CD4-positive, alpha-beta T cell (primary cell): ENCODE measurements at regions not wholly inside any gene's neighbourhood (a gene's known extent, or its start where the extent isn't known, plus 50 kb on each side); places are given as distances from the start of the nearest gene placed in this dataset.

ENCODE experiments used
- ATAC-seq: fragments of 200-7000 bp; cut with Tn5 transposase; one replicate; pipeline ENCODE4 v1.10.0; 2022; ENCODE audit warnings: mild to moderate bottlenecking; ENCODE audit not compliant: poor library complexity
- CTCF ChIA-PET: fragments of 350-600 bp; sonication (Branson Sonifier 250); formaldehyde crosslinking; loops from one replicate; lab custom pipeline; 2021; ENCODE audit warnings: antibody characterized with exemption, inconsistent platforms; lab: Charles Lee
- POLR2A ChIA-PET: fragments of 350-600 bp; sonication (Branson Sonifier 250); formaldehyde crosslinking; loops from one replicate; lab custom pipeline; 2021; ENCODE audit warnings: antibody characterized with exemption, inconsistent platforms; lab: Charles Lee
- DNase-seq, 14 experiments: peaks; one replicate each; pipeline ENCODE4 v3.0.0-alpha.2; 2013 to 2020; ENCODE audit warnings: mixed read lengths in 2 of 14
- H3K27ac ChIP-seq, 2 donors: one replicate each; pipeline versions ENCODE4 v1.5.1 to v1.7.0; 2013; ENCODE audit warnings: low read length in 2 of 2, low read depth in 1 of 2, mild to moderate bottlenecking in 1 of 2
- H3K27me3 ChIP-seq, 2 experiments: 1 replicate in 1 of 2; 2 replicates in 1 of 2; pipeline versions ENCODE4 v1.6.1 to v1.7.0; 2013; ENCODE audit warnings: low read length in 2 of 2, control low read depth in 1 of 2, mild to moderate bottlenecking in 1 of 2, moderate library complexity in 1 of 2; ENCODE audit not compliant: insufficient read depth in 2 of 2, control insufficient read depth in 1 of 2
- H3K36me3 ChIP-seq: one replicate; pipeline ENCODE4 v1.6.1; 2013; ENCODE audit warnings: low read length, control low read depth; ENCODE audit not compliant: insufficient read depth
- H3K4me1 ChIP-seq: one replicate; pipeline ENCODE4 v1.6.1; 2013; ENCODE audit warnings: low read length, control low read depth; ENCODE audit not compliant: insufficient read depth
- H3K4me3 ChIP-seq: one replicate; pipeline ENCODE4 v1.5.1; 2013; ENCODE audit warnings: mild to moderate bottlenecking, low read length, moderate library complexity
- H3K9me3 ChIP-seq, 2 experiments: 1 replicate in 1 of 2; 2 replicates in 1 of 2; pipeline versions ENCODE4 v1.6.1 to v1.7.0; 2013; ENCODE audit warnings: low read length in 2 of 2, mild to moderate bottlenecking in 2 of 2, control low read depth in 1 of 2, moderate library complexity in 1 of 2; ENCODE audit not compliant: control insufficient read depth in 1 of 2, insufficient read depth in 1 of 2
- H3K27ac Mint-ChIP-seq: one replicate; pipeline ENCODE4 v1.8.0; 2020; ENCODE audit warnings: mixed read lengths
- H3K27me3 Mint-ChIP-seq: one replicate; pipeline ENCODE4 v1.8.0; 2021; ENCODE audit warnings: mixed read lengths
- H3K36me3 Mint-ChIP-seq: one replicate; pipeline ENCODE4 v1.8.0; 2021; ENCODE audit warnings: low read depth, mixed read lengths
- H3K4me1 Mint-ChIP-seq: one replicate; pipeline ENCODE4 v1.8.0; 2021; ENCODE audit warnings: low read depth, mixed read lengths
- H3K4me3 Mint-ChIP-seq: one replicate; pipeline ENCODE4 v1.8.0; 2020; ENCODE audit warnings: mild to moderate bottlenecking, mixed read lengths
- H3K9me3 Mint-ChIP-seq: one replicate; pipeline ENCODE4 v1.8.0; 2020; ENCODE audit warnings: mixed read lengths
- CTCF ChIP-seq: fragments of 200-600 bp; IDR thresholded peaks from one replicate; pipeline ENCODE4 v1.8.0; 2022; ENCODE audit warnings: antibody characterized with exemption, mild to moderate bottlenecking
- intact Hi-C, 2 experiments: fragments of 100-400 bp; cut with DNase I in 1 of 2; cut with micrococcal nuclease in 1 of 2; formaldehyde crosslinking; loops; one replicate each; pipeline versions ENCODE4 v1.15.1 to v1.9.0; 2023 to 2025; cut with DNase I, micrococcal nuclease

DNA sequence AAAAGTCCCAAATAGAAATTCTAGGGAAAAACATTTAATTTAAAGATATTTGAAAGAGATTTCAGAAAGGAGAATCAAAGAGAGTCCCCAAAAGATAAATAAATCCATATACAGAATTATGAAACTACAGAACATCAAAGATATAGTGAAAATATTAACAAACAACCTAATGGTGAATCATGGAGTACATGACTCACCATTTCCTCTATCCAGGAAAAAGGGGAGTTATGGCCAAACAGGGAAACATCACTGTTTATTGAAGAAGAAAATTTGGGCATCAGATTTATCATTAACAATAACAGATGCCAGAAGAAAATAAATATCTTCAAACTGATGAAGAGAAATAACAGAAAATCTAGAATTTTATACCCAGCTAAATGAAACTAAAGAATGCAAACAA, 448.3 kb downstream of the CDH2 start:
- POLR2A ChIA-PET: no interaction called here
- Histone ChIP-seq H3K27me3 (no peaks in the 10 kb centered on the region), H3K36me3 (no peaks in the 10 kb centered on the region), H3K27ac (no peak overlapping the region), H3K4me1 (no peaks in the 10 kb centered on the region), H3K9me3 (peaks cover 5 to 9% of the 10 kb centered on the region in 2 experiments), H3K4me3 (no peak overlapping the region)
- CTCF ChIA-PET: no interaction called here
- TF ChIP-seq CTCF: no peak
- no peak for ATAC-seq
- H3K4me1 Mint-ChIP-seq: no peaks in the 10 kb centered on the region
- H3K27ac Mint-ChIP-seq: no peak overlapping the region
- no peak overlapping the region for H3K4me3 Mint-ChIP-seq
- no peaks in the 10 kb centered on the region for H3K36me3 Mint-ChIP-seq
- DNase-seq: no peak
- H3K9me3 Mint-ChIP-seq: peaks cover 10% of the 10 kb centered on the region
- H3K27me3 Mint-ChIP-seq: no peaks in the 10 kb centered on the region
- intact Hi-C loops: no loop called here

GRCh38 chr18:27724362-27724761, 452.6 kb downstream of the CDH2 start:
- Histone ChIP-seq H3K27ac (no peak overlapping the region), H3K27me3 (no peaks in the 10 kb centered on the region), H3K9me3 (peaks cover 4 to 9% of the 10 kb centered on the region in 2 experiments), H3K36me3 (no peaks in the 10 kb centered on the region), H3K4me1 (no peaks in the 10 kb centered on the region), H3K4me3 (no peak overlapping the region)
- Mint-ChIP-seq H3K27me3 (no peaks in the 10 kb centered on the region), H3K27ac (no peak overlapping the region), H3K4me3 (no peak overlapping the region), H3K36me3 (no peaks in the 10 kb centered on the region), H3K4me1 (no peaks in the 10 kb centered on the region), H3K9me3 (peaks cover 7% of the 10 kb centered on the region)
- ATAC-seq (no peak), DNase-seq (no peak)
- ChIA-PET POLR2A (no interaction called here), CTCF (no interaction called here)
- TF ChIP-seq CTCF: no peak
- intact Hi-C loops: no loop called here

DNA sequence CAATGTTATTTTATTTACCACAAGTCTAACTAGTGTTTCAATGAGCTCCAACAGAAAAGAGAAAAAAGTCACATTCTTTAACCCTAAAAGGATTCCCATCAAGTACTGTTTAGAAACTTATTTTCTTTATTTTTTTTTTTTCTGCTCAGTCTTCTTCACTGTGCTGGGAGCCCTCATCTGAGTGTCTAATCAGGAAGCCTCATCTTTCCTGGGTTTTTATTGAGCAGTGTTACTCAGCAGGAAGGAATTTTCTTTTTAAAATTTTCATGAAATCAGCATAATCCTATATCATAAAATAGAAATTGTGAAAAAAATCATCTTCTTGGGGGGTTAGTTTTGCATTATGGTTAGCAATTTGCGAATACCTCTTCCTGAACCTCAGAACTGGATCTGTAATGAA, 453.8 kb downstream of the CDH2 start:
- peaks cover 0 to 9% of the 10 kb centered on the region in 2 experiments for H3K9me3 ChIP-seq
- H3K4me1 ChIP-seq: no peaks in the 10 kb centered on the region
- no peak overlapping the region for H3K27ac ChIP-seq
- ChIA-PET CTCF (no interaction called here), POLR2A (no interaction called here)
- H3K36me3 ChIP-seq: no peaks in the 10 kb centered on the region
- Mint-ChIP-seq H3K27me3 (no peaks in the 10 kb centered on the region), H3K9me3 (peaks cover 7% of the 10 kb centered on the region), H3K4me3 (no peak overlapping the region), H3K4me1 (no peaks in the 10 kb centered on the region), H3K27ac (no peak overlapping the region), H3K36me3 (no peaks in the 10 kb centered on the region)
- ATAC-seq: no peak
- TF ChIP-seq CTCF: no peak
- H3K4me3 ChIP-seq: no peak overlapping the region
- intact Hi-C loops: no loop called here
- H3K27me3 ChIP-seq: no peaks in the 10 kb centered on the region
- no peak for DNase-seq
